Glutamatergic neuron (in vitro differentiated cells): ENCODE measurements at regions not wholly inside any gene's neighbourhood (a gene's known extent, or its start where the extent isn't known, plus 50 kb on each side); places are given as distances from the start of the nearest gene placed in this dataset.

Experiments
- DNase-seq: peaks from one replicate; pipeline ENCODE4 v3.0.0; 2022
- H3K27ac Mint-ChIP-seq: one replicate; pipeline ENCODE4 v1.8.0; 2020; ENCODE audit warnings: mild to moderate bottlenecking, mixed read lengths, inconsistent platforms; ENCODE audit not compliant: unreplicated experiment
- H3K27me3 Mint-ChIP-seq: one replicate; pipeline ENCODE4 v1.8.0; 2020; ENCODE audit warnings: mild to moderate bottlenecking, moderate library complexity, mixed read lengths, inconsistent platforms; ENCODE audit not compliant: unreplicated experiment
- H3K36me3 Mint-ChIP-seq: one replicate; pipeline ENCODE4 v1.8.0; 2020; ENCODE audit warnings: mild to moderate bottlenecking, mixed read lengths, inconsistent platforms; ENCODE audit not compliant: unreplicated experiment
- H3K4me1 Mint-ChIP-seq: one replicate; pipeline ENCODE4 v1.8.0; 2020; ENCODE audit warnings: mild to moderate bottlenecking, low read depth, mixed read lengths, inconsistent platforms; ENCODE audit not compliant: unreplicated experiment
- H3K4me3 Mint-ChIP-seq: one replicate; pipeline ENCODE4 v1.8.0; 2020; ENCODE audit warnings: mild to moderate bottlenecking, mixed read lengths, inconsistent platforms; ENCODE audit not compliant: unreplicated experiment
- H3K9me3 Mint-ChIP-seq: one replicate; pipeline ENCODE4 v1.8.0; 2020; ENCODE audit warnings: mild to moderate bottlenecking, moderate library complexity, mixed read lengths, inconsistent platforms; ENCODE audit not compliant: unreplicated experiment
- TF ChIP-seq, protein P1 (sequence below): fragments of 200-600 bp; sonication (generic); IDR thresholded peaks from one replicate; pipeline ENCODE4 v1.5.0; 2021; ENCODE audit not compliant: partially characterized antibody, unreplicated experiment

DNA sequence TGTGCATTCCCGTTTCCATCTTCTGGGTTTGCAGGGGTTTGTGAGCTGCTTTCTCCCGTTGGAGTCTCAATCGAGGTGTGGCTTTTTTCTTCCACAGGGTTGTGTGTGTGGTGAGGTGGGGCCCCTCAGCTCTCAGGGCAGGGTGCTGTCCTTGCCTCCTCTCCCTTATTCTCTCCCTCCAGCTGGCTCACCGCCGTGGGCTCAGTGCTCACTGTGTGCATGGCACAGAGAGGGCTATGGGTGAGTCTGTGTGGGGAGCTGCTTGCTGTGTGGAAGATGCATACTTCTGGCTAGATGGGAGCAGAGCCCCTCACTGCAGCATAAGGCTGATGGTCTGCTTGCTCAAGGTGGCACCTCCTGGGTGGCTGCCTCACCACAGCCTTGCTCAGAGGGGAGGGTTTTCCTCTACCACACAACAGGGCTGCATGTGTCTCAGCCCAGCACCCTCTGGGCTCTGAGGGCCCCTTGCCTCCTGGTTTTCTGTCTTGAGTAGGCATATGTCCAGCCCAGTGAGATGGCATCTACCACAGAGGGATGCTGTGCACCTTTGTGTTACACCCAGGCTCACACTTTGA, 203.1 kb upstream of the B3GAT1 start:
- TF ChIP-seq, protein P1, sequence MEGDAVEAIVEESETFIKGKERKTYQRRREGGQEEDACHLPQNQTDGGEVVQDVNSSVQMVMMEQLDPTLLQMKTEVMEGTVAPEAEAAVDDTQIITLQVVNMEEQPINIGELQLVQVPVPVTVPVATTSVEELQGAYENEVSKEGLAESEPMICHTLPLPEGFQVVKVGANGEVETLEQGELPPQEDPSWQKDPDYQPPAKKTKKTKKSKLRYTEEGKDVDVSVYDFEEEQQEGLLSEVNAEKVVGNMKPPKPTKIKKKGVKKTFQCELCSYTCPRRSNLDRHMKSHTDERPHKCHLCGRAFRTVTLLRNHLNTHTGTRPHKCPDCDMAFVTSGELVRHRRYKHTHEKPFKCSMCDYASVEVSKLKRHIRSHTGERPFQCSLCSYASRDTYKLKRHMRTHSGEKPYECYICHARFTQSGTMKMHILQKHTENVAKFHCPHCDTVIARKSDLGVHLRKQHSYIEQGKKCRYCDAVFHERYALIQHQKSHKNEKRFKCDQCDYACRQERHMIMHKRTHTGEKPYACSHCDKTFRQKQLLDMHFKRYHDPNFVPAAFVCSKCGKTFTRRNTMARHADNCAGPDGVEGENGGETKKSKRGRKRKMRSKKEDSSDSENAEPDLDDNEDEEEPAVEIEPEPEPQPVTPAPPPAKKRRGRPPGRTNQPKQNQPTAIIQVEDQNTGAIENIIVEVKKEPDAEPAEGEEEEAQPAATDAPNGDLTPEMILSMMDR, result no peak
- Mint-ChIP-seq H3K27ac (no peak overlapping the region), H3K27me3 (peaks cover 6% of the 10 kb centered on the region), H3K4me1 (peaks cover 3% of the 10 kb centered on the region), H3K36me3 (no peaks in the 10 kb centered on the region), H3K9me3 (peaks cover 5% of the 10 kb centered on the region), H3K4me3 (no peak overlapping the region)
- DNase-seq, result no peak

DNA sequence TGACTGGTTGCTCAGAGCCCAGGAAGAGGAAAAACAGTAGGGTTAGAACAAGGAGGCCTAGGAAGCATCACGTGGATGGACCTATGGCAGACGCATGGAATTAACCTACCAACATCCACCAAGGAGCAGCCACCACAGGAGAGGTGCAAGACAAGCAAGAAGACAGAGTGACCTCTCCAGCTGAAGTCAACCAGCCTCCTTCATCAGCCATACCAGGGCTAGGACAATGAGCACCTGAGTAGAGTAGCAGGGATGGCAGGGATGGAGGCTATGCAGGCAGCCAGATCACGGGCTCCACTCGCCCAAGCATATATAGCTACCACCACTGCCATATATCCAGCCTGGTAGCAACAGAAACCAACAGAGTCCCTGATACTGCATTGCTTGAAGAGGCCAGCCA, 202.1 kb upstream of the B3GAT1 start:
- Mint-ChIP-seq H3K27me3 (peaks cover 4% of the 10 kb centered on the region), H3K36me3 (no peaks in the 10 kb centered on the region), H3K4me3 (no peak overlapping the region), H3K27ac (no peak overlapping the region), H3K9me3 (peaks cover 5% of the 10 kb centered on the region), H3K4me1 (peaks cover 3% of the 10 kb centered on the region)
- no peak for DNase-seq
- TF ChIP-seq, protein P1, result no peak

DNA sequence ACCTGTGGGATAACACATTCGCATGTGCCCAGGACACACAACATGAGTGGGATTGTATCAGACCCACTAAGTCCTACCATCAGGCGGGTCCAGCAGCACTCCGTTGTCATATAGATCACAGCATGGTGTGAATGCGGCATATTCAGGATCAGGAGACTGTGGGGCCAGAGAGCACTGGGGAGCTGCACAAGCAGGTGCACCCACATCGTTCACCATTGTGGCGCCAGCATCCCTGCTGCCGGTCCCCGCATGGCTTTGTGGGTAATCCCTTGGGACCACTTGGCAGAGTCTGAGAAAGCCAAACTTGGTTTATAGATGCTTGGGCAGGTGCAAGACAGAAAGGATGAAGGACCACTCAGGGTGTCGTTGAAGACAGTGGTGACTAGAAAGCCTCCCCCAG, 201.6 kb upstream of the B3GAT1 start:
- peaks cover 5% of the 10 kb centered on the region for H3K9me3 Mint-ChIP-seq
- H3K27ac Mint-ChIP-seq, result no peak overlapping the region
- TF ChIP-seq, protein P1, result no peak
- peaks cover 3% of the 10 kb centered on the region for H3K4me1 Mint-ChIP-seq
- H3K27me3 Mint-ChIP-seq, result peaks cover 4% of the 10 kb centered on the region
- no peaks in the 10 kb centered on the region for H3K36me3 Mint-ChIP-seq
- no peak for DNase-seq
- H3K4me3 Mint-ChIP-seq, result no peak overlapping the region

DNA sequence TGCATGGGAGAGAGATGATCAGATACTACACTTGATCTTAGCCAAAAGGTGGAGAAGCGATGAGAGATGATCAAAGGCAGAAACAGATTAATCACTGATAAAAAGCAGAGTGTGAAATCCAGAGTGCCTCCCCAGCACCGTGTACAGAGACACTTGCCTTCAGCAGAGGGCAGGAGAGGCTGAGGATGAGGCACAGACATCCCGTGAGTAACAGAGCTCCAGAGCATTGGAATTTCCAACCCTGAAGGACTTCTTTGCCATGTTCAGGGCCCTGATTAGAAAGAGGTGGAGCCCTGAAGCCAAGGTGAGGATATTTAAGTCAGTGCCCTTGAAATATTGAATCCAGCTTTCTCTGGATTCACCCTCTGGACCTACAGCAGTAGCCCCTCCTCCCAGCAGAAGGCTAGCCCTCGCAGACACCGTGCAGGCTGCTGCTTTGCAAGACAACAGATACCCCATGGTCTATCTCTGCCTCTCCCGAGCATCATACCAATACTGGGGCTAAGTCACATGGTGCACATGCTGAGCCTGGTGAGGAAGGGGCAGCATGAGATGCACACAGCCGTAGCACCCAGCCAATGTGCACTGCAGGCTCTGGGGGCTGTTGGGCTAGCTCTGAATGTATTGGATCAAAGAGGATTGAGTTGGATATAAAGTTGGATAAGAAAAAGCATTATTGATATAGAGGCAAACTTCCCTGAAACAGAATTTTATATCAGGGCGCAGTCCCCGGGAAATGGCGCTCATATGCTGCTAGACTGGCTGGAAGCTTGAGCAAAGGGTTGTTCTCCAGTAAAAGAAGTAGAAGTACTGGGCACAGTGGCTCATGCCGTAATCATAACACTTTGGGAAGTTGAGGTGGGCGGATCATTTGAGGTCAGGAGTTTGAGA, 200.3 kb upstream of the B3GAT1 start:
- TF ChIP-seq, protein P1, result no peak
- no peak overlapping the region for H3K27ac Mint-ChIP-seq

DNA sequence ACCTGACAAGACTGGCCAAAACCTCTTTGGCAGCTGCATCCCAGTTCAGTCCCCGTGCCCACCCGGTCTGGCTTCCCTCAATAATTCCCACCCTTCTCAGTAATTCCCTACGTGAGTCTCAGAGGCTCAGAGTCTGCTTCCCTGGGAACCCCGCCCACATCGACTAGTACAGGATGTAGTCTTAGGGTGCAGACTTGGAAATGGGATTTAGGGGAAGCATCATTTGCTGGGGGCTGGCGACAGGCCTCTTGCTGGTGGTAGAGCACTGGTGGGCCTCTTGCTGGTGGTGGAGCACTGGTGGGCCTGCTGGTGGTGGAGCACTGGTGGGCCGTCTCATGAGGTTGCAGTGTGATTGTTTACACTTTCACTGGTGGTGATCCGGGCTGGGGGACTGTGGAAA, 199.5 kb upstream of the B3GAT1 start:
- H3K4me3 Mint-ChIP-seq, result no peak overlapping the region
- peaks cover 5% of the 10 kb centered on the region for H3K27me3 Mint-ChIP-seq
- TF ChIP-seq, protein P1, result no peak
- DNase-seq, result no peak
- no peaks in the 10 kb centered on the region for H3K36me3 Mint-ChIP-seq
- no peak overlapping the region for H3K27ac Mint-ChIP-seq
- H3K4me1 Mint-ChIP-seq, result peaks cover 3% of the 10 kb centered on the region
- H3K9me3 Mint-ChIP-seq, result peaks cover 6% of the 10 kb centered on the region

More for the DNA sequence above, 200.3 kb upstream of the B3GAT1 start:
- Mint-ChIP-seq H3K9me3 (peaks cover 6% of the 10 kb centered on the region), H3K27me3 (peaks cover 5% of the 10 kb centered on the region), H3K36me3 (no peaks in the 10 kb centered on the region), H3K4me3 (no peak overlapping the region), H3K4me1 (peaks cover 3% of the 10 kb centered on the region)
- DNase-seq, result no peak
